ENCODE measurements at regions not wholly inside any gene's neighbourhood (a gene's known extent, or its start where the extent isn't known, plus 50 kb on each side); places are given as distances from the start of the nearest gene placed in this dataset.
"Not testable (repeated sequence)": the region's sequence is repeated elsewhere in the genome, so short reads cannot be mapped to it uniquely, and the experiment has no call there.

DNA sequence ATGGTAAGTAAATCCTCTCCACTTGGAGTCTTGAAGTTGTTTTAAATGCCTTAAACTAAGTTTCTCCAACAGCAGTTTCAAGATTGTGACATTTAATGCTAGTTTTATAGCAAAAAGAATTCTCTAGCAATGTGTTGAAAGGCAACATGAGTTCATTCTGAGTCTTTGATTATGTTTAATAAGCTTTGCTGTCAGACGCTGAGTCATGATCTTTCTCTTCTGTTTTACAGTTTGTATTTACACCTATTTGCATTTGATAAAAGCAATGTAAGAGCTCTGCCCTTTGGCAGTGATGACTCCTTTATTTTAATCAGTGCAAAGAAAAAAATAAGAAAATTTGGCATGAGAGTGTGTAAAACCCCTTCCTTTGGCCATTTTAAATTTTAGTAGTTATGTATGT is 497.7 kb downstream of the STK39 start:
- no peak for DNase-seq (ENCODE audit: low read depth)

DNA sequence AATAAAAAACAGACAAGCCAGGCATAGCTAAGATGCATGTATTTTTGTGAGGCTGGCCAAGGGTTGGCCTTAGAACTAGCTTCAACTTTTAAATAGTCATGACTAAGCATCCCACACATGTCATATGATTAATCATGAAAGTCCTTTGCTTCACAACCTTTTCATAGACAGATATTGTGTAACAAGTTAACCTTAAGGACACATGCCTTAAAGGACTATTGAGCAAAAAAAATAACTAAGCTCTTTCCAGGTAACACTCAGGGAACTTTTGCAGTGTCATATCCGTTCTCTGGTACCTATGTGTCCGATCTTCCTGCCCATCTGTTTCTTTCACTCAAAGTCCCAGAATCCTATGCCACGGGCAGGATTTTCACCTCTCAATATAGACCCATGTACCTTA is 498.4 kb downstream of the STK39 start:
- no peak for DNase-seq (ENCODE audit: low read depth)

DNA sequence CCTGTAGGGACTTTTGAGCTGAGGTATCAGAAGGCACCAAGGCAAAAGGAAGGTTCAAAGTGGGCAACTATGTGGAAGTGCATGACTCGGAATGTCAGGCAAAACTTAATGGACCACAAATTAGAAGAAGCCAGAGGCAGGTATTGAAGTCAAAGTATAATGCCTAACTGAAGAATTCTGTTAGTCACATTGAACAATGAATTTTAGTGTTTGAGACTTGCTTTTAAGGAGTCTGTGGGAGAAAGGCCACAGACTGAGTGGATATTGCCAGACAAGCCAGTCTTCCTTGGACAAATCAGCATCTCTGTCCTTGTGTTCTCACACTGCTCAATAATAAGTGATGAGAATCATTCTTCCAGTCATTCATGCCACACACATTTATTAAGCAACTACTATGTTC is 498.9 kb downstream of the STK39 start:
- no peak for DNase-seq (ENCODE audit: low read depth)

DNA sequence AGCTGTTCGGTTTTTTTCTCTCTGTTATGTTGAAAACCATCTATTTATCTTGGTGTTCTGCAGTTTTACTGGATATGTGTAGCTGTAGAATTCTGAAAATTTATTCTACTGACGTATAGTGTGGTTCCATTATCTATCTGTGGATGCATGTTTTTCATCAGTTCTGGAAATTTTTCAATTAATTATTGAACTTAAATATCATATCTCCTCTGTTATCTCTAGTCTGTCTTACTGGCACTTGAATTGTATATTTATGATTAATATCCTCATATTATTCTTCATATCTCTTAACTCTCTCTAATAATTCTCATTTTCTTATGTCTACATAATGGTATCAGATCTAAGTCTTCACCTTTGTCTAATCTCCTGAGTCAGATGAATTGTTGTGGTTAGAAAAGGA is 501.7 kb downstream of the STK39 start:
- no peak for DNase-seq (ENCODE audit: low read depth)

DNA sequence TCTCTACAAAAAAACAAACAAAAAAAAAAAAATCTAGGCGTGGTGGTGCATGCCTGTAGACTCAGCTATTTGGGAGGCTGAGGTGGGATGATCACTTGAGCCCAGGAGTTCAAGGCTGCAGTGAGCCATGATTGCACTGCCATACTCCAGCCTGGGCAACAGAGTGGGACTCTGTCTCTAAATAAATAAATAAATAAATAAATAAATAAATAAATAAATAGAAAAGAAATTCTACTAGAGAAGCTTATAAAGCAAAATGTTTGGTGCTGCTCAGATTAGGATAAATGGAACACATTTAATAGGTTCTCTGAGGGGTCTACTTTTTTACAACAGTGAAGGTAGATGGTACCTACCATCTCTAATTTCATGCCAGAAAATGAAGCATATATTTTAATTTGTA is 507.5 kb downstream of the STK39 start:
- not testable (repeated sequence) for DNase-seq (ENCODE audit: low read depth)

DNA sequence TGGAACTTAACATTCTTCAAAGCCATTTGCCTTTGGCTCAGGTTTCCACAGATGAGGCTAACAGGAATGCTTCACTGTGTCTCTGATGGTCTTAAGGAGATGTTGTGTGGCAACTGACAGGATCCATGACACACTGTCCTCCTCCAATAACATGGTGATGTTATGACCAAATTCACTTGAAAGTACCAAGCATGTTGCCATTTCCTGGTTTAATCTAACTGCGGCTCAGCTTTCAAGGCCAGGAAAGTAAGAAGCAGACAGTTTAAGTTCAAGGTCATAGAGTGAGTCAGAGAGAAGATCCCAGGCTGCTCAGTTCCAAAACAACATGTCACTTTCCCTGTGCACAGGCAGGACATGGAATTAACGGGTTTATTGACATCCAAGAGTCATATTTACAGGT is 513.6 kb downstream of the STK39 start:
- no peak for DNase-seq (ENCODE audit: low read depth)

DNA sequence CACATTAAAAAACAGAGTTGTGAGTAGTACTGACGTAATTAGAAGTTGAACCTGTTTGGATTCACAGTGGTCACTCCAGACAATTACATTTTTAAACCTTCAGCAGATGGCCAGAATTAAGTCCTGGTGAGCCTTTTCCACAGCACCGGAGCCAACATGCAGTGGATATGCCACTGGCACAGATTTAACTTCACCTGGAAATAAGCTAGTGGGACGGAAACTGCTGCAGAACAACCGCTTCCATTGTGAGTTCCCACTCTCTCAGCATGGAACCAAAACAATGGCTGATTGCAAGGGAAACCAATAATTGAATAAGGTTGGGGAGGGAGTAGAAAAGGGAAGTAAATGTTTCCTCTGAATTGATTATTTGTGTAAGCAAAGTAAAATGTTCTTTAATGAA is 515.1 kb downstream of the STK39 start:
- no peak for DNase-seq (ENCODE audit: low read depth)

DNA sequence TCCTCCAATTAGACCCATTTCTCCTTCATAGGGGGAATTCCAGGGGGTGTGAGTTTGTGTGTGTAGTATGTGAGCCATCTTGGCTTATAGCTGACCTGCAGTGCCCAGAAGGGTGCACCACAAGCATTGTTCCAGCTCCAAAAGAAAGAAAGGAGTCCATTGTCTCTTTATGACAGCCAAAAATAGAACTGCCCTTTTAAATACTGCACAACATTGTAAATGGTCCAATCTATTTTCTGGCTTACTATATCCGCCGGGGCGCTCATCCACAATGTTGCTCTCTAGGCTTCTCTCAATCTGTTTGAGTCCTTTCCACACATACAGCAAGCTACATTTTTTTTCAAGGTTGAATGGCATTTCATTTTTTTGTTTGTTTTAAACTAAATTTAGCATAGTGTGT is 517.5 kb downstream of the STK39 start:
- no peak for DNase-seq (ENCODE audit: low read depth)

DNA sequence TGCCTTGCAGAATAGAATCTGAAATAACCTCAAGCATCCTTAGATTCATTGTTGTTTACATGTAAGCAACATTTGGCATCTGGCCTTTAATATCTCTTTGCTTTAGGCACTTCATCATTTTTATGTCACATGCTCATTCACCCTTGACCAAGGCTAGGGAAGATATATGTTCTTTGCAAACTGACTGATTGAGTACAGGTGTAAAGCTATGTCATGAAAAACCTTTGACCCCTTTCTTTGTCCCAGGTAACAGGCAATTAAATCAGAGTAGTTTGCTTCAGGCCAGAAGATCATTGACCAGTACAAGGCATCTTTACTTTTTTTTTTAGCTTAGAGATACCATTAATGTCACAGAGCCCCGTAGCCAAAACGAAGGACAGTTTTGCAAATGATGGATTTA is 520.6 kb downstream of the STK39 start:
- no peak for DNase-seq (ENCODE audit: low read depth)

DNA sequence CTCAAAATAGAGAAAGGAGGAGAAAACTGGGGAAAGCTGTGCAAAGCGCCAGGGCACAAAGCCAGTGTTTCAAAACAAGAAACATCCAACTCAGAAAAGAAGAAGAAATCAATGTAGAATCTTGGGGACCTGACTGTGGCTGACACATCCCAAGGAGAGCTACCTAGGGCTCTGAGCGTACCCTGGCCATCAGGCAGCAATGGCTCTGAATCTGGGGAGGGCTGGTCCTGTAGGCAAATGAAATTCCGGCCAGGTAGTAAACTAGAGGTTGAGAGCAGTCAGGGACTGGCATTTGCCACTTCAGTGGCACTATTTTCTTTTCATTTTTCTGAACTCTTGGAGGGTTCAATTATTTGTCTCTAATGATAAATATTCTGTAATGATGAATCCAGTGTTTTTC is 525.8 kb downstream of the STK39 start:
- no peak for DNase-seq (ENCODE audit: low read depth)

DNA sequence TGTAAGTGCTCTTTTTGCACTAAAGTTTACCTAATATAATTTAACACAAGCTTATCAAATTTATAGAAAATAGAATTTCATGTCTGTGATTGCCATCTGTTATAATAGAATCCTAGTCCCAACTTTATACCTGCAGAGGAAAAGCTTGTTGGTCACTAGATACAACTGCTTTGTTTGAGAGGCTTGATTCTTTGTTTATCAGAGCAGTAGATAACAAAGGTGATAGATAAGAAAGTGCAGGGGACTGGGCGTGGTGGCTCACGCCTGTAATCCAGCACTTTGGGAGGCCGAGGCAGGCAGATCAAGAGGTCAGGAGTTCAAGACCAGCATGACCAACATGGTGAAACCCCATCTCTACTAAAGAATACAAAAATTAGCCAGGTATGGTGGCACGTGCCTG is 528.0 kb downstream of the STK39 start:
- no peak for DNase-seq (ENCODE audit: low read depth)

DNA sequence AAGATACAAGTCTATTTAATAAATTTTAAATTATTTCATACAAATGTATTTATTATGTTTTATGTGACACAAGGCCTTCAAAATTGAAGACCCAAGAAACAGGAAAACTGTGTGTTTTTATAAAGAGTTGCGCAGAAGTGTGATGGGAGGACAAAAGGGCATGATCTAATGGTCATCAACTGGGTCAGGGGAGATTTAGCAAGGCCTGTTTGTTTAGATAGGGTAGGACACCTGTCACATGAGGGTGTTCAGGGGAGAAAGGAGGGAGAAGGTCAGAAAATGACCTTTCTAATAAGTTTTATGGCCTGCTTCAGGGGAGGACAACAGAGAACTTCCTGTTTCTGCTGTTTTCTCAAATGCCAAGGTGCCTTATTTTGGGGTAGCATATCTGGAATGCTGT is 528.8 kb downstream of the STK39 start:
- no peak for DNase-seq (ENCODE audit: low read depth)

DNA sequence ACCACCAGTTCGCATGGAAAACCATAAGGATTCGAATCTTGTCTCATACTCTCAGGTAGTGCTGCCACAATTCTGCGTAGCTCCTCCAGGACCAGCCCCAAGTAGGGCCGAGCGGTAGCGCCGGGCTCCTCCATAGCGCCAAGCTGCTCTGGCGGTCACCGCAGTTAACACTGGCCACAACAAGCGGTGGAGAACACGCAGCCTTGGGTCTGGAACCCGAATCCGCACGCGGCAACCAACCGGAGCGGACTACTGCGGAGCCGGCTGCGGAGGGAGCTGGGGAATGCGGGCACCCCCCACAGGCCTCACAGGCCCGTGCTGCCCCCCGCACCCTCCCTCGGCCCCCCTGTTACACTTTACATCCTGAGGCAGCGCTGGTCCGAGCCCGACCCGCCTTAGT is 531.5 kb downstream of the STK39 start:
- DNase-seq (ENCODE audit: low read depth), result no peak

DNA sequence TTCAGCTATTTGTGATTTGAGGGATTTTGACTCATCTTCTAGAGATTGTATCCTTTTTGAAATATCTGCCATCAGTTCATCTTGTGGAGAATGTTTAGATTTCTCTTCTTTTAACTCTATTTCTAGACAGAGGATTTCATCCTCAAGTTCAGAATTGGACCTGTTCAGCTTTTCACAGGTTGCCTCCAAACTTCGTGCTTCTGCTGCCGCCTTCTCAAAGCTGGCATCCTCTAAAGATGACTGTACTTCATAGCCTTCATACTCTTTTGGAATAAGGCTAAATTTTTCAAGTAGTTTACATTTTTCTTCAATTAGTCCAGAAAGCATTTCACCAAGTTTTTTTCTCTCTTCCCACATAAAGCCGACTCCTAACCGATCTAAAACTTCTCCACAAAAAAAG is 531.9 kb downstream of the STK39 start:
- DNase-seq (ENCODE audit: low read depth), result not testable (repeated sequence)

DNA sequence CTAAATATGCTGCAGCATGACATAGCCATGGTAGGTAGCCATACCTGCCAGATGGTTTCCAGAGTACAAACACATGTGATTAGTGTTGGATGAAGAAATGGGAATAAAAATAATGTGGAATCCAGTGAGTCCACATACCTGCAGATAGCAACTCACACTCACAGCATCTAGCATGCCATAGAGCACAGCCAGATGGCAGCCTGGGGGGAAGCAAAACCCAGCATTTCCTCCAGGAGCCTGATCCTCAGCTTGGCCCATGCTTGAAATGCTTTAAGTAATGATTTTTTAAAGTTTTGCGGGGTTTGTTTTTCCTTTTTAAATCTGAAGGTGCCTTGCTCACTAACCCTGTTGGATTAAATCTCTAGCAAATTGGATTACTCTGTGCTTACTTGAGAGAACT is 535.1 kb downstream of the STK39 start:
- no peak for DNase-seq (ENCODE audit: low read depth)

DNA sequence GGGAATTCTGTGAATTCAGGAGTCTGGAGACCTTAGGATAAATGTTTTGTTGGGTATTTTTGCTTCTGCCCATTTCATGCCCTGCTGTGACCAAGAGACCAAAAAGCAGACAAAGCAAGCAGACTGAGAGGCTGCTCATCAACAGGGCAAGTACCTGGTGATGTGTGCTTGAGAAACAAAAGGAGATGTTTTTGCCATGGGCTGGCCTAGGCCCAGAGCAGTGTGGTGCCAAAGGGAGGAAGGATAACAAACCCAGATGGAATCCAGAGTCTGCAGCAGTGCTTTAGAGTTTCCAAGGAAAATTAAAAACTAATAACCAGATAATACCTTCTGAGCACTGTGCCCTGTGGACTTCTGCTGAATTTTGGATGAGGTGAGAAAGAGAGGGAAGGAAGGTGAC is 538.4 kb downstream of the STK39 start:
- DNase-seq (ENCODE audit: low read depth), result no peak

DNA sequence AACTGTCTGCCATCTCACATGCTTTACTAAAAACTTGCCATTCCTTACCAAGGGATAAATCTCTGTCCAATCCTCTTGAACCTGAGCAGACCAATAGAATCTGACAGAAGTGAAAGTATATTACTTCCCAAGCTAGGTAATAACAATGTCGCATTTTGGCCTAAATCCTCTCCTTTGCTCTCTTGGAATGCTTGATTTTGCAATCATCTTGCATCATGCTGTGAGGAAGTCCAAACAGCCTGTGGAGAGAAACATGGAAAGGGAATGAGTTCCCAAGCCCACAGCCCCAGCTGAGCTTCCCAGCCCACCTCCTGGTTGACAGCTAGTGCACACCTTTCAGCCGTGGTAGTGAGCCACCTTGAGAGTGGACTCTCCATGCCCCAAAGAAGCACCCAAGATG is 540.6 kb downstream of the STK39 start:
- no peak for DNase-seq (ENCODE audit: low read depth)

DNA sequence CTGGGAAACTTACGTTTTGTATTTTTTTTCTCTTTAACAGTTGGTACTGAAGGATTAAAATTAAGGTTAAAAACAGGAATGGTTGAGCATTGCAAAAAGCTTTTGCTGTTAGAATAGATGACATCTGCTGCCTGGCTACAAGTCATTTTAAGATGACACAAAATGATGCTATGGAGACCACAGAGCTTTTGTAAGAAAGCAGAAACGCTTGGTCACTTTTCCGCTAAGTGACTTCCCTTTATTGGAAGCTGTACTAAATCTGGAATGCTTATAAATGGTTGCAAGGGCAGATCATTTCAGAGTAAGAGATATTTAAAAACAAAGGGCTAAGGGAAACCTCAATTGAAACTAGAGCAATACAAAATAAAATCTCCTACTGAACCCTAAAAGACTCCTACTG is 544.0 kb downstream of the STK39 start:
- no peak for DNase-seq (ENCODE audit: low read depth)

DNA sequence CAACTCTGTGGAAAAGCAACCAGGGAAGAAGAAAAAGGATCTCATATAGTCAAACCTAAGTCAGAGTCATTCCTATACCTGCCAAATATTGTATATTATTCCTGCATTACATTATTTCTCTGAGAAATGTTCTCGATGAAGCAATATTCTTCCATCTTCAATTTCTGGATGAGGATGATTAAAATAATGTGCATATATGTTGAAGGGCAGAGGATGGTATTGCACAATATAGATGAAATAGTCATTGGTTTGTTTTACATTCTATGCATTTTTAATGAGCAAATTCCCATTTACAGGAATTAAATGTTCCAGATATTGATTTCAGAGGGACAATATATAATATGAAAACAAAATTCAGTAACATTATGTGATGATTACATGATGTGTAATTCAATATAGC is 545.2 kb downstream of the STK39 start:
- DNase-seq (ENCODE audit: low read depth), result no peak

DNA sequence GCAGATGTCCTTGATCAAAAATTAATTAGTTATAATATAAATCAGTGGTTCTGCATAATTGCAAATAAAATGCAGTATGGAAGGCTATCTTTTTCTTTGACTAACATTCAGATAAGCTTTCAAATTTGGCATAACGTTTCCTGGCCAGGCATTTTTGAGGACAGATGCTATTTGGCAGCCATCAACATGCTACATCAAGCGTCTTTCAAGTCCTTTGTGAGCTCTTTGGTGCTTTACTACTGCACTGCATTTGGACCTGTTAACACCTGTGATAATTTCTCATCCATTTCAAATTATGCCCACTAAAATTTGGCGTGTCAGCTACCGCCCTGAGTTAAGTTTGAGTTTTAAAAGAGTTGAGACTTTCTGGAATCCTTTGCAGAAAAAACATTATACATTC is 545.7 kb downstream of the STK39 start:
- DNase-seq (ENCODE audit: low read depth), result no peak

DNA sequence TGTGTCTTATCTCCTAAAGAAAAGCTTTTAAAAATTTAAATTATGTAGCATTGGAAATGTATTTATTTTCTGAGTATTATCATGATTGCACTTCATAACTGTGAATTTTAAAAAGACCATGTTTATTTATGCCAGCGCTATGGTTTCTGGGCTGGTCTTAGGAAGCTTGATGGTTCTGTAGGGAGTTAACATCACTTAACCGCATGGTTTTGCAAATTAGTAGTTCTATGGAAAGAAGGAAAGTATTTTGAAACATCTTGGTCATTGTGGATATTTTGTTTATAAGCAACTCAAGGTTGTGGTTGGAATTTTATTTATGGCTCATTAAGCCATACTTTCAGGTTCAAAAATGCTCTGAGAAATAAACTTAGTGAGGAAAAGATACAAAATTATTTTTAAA is 549.4 kb downstream of the STK39 start:
- DNase-seq (ENCODE audit: low read depth), result no peak

DNA sequence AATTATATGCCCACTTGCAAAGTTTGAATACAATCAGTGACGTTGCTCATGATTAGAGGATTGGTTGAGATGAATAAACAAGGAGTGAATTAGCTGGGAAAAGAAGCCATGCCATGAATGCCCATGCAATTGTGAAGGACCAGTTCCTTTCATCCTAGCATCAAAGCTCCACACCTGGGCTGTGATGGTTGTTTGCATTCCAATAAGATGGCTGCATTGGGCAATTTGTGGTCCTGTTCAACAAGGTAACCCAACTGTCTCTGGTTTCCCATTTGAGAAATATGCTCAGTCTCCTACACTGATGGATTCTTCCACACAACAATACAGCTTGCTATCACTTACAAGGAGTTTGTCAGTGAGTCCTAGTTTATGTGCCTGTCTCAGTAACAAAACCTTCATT is 550.2 kb downstream of the STK39 start:
- DNase-seq (ENCODE audit: low read depth), result no peak

DNA sequence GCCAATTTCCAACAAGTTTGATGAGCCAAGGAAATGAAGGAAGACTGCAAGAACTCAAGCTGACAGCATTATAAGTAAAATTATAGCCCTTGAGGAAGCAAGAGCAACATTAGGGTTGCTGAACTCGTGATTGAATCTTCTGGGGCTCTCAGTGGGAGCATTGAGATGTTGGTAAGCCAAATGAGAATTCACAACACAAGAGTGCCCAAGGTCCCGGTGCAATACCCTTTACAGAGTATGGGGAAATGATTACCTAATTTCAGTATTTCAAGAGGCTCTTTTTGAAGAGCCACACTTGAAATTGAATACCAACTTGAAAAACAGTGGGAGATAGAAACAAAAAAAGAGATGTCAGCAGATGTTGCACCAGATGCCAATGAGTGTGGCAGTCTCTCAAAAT is 554.5 kb downstream of the STK39 start:
- no peak for DNase-seq (ENCODE audit: low read depth)

DNA sequence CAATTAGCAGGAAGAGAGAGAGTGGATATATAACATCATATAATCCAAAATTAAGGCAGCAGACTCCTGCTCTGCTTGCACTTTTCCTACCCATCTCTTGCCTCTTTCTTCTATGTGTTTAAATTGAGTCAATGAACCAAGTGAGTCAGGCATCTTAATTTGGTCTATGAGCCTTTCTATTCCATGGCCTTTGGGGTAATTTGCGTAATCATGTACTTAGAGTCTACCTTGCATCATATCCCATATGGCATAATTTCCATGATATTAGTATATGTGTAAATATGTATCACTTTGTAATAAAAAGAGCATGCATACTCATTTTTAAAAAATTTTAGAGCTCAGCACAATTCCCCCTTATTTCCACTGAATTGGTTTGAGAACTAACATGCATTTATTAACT is 555.2 kb downstream of the STK39 start:
- DNase-seq (ENCODE audit: low read depth), result no peak

DNA sequence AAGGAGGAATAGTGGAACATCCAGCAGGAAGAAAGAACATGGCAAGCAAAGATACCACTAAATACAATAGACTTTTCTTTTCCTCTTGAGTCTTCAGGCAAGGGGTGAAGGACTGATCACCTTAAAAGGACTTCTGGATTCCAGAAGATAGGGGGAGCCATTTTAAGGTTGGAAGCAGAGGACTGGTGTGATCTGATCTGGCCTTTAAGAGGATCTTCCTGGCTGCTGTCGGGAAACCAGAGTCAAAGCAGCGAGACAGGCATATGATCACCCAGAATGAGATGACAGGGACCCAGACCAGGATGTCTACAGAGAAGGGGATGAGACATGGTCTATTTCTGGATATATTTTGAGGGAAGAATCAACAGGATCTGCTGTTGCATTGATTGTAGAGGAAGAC is 558.0 kb downstream of the STK39 start:
- DNase-seq (ENCODE audit: low read depth), result no peak

DNA sequence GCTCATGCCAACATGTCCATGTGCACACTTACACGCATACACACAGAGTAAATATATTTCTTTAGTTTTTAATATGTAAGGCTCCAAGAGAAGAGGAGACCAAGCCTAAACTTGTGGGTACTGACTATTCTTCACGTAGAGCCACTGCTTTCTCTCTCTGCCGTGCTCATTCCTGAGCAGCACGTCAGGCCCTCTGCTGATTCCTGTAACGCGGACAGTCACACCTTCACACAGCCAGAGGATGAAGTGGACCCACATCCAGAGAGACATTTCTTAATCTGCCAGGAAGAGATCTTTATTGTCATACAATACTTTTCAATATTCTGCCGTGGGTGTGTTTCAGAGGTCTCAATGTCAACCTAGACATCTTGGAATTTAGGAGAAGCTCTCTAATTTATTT is 560.7 kb downstream of the STK39 start:
- DNase-seq (ENCODE audit: low read depth), result no peak
